HCEC 1CT (cell line): ENCODE measurements at regions not wholly inside any gene's neighbourhood (a gene's known extent, or its start where the extent isn't known, plus 50 kb on each side); places are given as distances from the start of the nearest gene placed in this dataset.

Experiments
- DNase-seq: peaks from one replicate; pipeline ENCODE4 v3.0.0-alpha.2; 2017

DNA sequence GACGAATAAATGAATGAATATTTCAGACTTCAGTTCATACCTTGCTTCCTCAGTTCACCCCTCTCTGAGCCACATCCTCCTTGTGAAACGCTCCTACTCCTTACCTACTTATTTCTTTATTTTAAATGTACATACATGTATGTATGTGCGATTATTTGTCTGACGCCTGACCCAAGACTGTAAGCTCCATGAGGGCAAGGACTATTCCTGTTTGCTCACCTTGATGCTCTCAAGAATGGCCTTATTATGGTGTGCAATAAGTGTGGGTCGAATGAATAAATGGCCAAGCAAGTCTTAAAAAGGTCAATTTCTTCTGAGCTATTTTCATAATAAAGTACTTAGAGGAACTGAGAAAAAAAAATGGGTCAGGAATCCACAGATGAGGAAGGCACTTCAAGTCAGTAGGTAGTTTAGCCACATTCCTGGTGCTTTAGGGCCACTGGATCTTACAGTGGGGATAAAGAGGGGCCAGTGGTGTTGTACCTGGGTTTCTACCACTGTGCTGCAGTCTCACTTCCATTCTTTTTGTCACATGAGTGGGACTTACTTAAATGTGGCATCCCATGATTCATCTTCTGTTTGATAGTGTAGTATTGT is 74.7 kb downstream of the SDC1 start:
- DNase-seq: no peak

DNA sequence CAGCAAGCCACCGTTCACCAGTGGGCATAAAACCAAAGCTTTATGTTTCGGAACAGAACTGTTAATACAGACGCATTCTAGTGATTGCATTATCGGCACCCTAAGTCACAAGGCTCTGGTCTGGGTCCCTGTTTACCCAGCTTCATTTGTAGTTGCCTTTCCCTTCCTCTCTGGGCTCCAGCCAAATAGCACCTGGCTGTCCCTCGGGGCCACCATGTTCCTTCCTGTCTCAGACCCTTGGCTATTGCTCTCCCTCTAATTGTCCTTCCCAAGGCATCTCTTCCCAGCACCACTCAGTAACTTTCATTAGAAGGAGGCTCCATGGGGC is 75.3 kb downstream of the SDC1 start:
- DNase-seq: no peak

GRCh38 chr2:20148923-20149702 is 75.8 kb downstream of the SDC1 start:
- DNase-seq: peak; percentile 94

- no peak for DNase-seq
Observed at GRCh38 chr2:20148426-20148922, 76.5 kb downstream of the SDC1 start.

GRCh38 chr2:20147351-20147750 is 77.6 kb downstream of the SDC1 start:
- no peak for DNase-seq

- DNase-seq: no peak
Observed at GRCh38 chr2:20146401-20146800, 78.5 kb downstream of the SDC1 start.

DNA sequence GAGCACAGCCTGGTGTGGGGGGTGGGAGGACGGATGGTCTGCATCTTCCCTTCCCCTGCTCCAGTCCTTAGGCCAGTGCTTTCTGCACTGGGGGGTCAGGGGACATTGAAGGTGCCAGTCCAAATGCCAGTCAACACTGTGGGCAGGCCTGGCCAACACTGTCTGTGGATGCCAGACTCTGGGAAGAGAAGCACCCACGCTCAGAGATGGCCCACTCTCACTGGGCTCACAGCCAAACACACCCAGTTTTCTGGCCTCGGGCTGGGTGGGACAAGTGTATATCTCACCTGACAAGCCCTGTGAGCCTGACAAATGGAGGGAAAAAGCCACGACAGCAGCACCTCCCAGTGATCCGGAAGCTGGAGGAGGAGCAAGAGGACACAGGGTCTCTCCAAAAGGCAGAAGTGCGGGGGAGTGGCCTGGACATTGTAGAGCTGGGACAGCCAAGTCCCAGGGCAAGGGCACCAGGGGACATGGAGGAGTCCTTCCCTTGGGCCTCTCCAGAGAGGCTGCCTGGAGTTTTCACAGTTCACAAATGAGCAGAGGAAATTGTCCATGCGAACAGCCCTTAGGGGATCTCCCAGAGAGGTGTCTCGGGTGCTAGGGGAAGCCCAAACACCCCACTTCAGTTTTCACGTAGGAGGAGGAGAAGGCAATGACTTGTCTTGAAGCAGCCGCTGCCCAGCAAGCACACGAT is 79.3 kb downstream of the SDC1 start:
- DNase-seq: no peak

DNA sequence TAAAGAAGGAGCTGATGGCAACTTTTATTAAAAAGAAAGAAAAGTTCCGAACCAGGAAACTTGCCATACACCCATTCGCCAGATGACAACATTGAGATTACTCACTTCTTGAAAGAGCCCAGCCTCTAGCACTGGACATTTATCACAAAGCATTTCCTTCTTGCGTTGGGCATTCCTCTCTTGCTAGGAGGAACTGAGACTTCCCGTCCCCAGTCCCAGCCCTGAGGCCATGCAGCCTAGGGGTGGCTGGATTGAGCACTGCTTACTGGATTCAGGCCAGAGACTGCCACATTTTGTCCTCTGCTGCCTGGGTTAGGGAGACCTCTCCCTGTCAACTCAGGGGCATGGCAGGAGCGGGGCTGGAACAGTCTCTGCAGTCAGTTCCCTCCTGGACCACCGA is 80.1 kb downstream of the SDC1 start:
- no peak for DNase-seq

DNA sequence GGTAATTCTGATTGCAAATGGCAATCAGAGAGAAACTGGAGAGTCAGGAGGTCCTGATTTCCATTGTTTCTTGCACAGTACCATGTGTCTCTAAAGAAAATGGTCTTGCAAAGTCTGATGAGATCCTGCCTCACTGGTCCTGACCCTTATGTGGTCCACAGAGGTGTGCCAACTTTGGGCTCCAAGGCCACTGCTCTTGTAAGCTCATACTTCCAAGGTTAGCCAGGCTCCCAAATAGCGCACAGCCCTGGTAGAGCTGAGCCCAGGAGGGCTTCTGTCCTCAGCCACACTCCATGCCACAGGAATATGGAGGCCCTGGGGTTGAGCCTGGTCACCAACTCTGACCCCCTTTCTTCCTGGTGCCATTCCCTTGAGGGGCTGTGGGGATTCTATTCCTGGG is 80.7 kb downstream of the SDC1 start:
- no peak for DNase-seq

DNA sequence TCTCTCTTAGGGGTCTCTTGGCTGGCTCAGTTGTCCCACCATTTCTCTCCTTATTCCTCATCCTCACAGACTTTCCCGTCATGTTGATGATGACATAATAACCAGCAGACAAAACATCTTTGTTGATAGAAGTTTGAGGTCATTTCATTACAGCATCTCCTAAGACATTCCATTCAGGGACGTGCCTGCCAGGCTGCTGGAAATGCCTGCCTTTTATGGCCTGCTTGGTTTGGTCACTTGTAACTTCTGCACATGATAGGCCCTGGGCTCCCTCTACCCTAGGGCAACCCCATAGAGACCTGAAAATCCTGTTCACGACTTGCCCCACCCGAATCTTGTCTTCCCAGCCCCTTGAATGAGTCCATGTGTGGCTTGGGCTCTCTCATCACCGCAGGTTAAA is 81.7 kb downstream of the SDC1 start:
- DNase-seq: no peak

- no peak for DNase-seq
Observed at GRCh38 chr2:20141806-20142205, 83.1 kb downstream of the SDC1 start.

DNA sequence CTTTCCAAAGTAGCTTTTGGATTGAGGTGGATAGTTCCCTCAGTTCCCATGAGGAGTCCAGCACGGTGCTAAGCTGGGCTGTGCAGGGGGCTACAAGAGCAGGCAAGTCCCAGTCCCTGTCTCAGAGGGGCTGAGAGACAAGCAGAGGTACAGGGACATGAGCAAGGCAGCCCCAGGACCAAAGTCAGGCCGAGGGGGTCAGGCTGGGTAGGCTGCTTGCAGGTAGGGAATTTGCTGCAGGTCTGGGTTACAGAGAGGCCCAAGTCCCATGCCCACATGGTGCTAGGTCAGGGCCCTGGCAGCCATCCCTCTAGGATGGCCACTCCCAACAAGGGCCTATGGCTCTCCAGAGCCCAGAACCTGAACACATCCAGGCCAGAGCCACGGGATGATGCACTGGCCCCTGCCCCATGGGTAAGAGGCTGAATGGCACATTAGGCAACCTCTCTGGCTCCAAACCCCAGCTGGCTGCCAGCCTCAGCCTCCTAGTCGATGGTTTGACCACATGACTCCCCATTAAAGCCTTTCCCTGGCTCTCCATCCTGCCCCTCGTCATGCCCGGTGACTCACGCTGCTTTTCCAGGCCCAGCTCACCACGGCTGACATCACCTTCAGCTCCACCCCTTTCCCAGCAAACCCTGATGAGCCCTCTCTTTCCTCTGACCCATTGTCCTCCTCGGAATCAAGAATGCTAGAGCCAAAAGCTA is 83.7 kb downstream of the SDC1 start:
- peak; percentile 99 for DNase-seq

DNA sequence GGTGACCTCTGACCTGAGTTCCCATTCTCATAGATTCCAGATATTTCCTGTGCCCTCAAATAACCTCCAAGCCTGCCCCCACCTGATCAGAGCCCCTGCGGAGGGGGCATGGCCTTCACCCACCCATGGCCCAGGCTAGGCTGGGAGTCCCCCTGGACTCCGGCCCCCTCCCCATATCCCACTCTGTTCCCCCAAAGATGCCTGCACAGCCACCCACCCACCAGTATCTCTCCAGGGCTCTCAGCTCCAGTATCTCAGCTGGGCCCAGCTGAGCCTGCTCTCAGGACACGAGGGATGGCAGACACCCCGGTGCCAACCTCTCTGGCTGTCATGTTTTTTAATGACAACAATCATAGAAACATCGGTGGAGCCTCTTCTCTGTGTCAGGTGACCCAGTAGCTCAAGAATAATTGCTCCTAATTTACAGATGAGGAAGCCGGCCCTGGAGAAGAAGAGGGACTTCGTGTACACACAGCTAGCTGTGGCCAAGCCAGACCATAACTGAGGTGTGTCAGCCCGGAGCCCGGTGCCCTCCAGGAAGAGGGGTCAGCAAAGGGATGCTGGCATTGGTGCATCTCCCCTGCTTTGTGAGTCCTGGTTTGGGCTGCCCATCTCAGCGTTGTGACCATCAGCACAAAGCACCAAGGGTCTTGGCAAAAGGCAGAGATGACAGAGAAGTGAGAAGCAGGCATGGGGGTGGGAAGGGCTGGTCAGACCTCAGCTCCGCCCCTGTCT is 84.4 kb downstream of the SDC1 start:
- no peak for DNase-seq

GRCh38 chr2:20139407-20140172 is 85.3 kb downstream of the SDC1 start:
- DNase-seq: no peak

- DNase-seq: no peak
Observed at GRCh38 chr2:20138696-20139095, 86.2 kb downstream of the SDC1 start.

GRCh38 chr2:20137884-20138283 is 86.5 kb upstream of the LAPTM4A start:
- DNase-seq: no peak

- DNase-seq: no peak
Observed at GRCh38 chr2:20137131-20137571, 85.7 kb upstream of the LAPTM4A start.

- no peak for DNase-seq
Observed at GRCh38 chr2:20136149-20136548, 84.7 kb upstream of the LAPTM4A start.

- peak; percentile 66 for DNase-seq
Observed at GRCh38 chr2:20135631-20136050, 84.2 kb upstream of the LAPTM4A start.

GRCh38 chr2:20132990-20133535 is 81.6 kb upstream of the LAPTM4A start:
- DNase-seq: no peak

DNA sequence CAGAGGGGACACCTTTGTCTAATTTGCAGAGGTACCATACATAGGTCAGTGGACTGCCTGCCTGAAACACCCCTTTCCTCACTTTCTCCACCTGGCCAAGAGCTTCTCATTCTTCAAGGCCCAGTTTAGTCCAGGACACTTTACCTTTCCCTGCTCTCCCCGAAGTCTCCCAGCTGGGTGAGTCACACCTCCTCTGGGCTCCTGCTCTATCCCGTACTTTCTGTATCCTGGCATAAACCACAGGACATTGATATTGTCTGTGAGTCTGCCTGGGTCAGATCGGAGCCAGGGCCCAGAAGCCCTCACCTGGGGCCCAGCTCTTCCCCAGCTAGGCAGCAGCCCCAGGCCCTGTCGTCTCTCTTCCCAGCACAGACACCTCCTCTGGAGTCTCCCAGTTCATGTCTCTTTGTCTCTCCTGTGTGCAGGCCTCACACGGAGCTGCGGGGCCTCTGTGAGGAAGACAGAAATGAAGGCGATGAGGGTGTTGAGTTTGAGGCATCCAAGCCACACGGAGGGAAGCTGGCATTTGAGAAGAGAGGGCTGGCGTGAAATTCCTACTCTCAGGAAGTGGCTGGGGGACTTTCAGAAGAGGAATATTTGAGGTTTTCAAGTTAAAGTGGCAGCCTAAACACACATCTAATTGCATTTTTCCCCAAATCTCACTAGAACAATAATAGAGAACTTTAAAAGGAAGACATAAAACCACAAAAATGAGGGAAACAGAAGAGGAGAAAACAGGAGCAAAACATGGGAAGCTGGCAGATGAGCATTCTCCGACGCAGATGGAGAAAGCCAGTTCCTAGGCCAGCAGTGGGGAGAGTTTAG is 79.6 kb upstream of the LAPTM4A start:
- no peak for DNase-seq
